ENCODE measurements at regions not wholly inside any gene's neighbourhood (a gene's known extent, or its start where the extent isn't known, plus 50 kb on each side); places are given as distances from the start of the nearest gene placed in this dataset.

DNA sequence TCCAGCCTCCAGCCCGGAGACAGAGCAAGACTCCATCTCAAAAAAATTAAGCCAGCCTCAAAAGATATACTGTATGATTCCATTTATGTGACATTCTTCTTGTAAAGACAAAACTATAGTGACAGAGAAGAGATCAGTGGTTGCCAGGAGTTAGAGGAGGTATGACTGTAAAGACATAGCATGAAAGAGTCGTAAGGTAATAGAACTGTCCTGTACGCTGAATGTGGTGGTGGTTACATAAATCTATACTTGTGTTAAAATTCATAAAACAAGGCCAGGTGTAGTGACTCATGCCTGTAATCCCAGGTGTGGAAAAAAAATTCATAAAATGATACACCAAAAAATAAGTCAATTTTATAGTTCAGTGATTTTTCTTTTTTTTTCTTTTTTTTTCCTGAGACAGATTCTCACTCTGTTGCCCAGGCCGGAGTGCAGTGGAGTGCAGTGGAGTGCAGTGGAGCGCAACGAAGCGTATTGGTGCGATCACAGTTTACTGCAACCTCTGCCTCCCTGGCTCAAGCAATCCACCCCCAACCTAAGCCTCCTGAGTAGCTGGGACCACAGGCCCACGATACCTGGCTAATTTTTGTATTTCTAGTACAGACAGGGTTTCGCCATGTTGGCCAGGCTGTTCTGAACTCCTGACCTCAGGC lies 84.9 kb upstream of the CXADR start:
- Histone ChIP-seq H4K8ac (ENCODE audit: low read depth, low read length) (no peak overlapping the region), H2AFZ (ENCODE audit: insufficient read depth, low read length, poor library complexity) (no peak overlapping the region), H3K79me1 (ENCODE audit: low read length) (no peaks in the 10 kb centered on the region), H3K9ac (ENCODE audit: low read length) (no peak overlapping the region), H3K27me3 (ENCODE audit: insufficient read depth, low read length) (no peaks in the 10 kb centered on the region), H3K4ac (ENCODE audit: low read depth, low read length) (no peak overlapping the region), H3K79me2 (ENCODE audit: control insufficient read depth, insufficient read depth, low read length, poor library complexity) (no peaks in the 10 kb centered on the region), H3K18ac (ENCODE audit: low read length) (no peak overlapping the region), H3K36me3 (ENCODE audit: control insufficient read depth in 1 of 2, insufficient read depth in 2 of 2, low read length in 2 of 2) (no peaks in the 10 kb centered on the region), H2BK120ac (ENCODE audit: insufficient read depth, low read length, poor library complexity) (no peak overlapping the region), H3K4me2 (ENCODE audit: low read length) (no peak overlapping the region), H3K14ac (ENCODE audit: low read length) (no peak overlapping the region), H3K23ac (ENCODE audit: low read length) (no peak overlapping the region), H2BK5ac (ENCODE audit: low read depth, low read length, poor library complexity) (no peak overlapping the region), H2BK12ac (ENCODE audit: low read length) (no peak overlapping the region), H3K27ac (ENCODE audit: low read depth, low read length) (no peak overlapping the region), H4K91ac (ENCODE audit: low read depth, low read length) (no peak overlapping the region), H3K4me3 (ENCODE audit: low read depth, low read length) (no peak overlapping the region), H3K9me3 (ENCODE audit: insufficient read depth, low read depth, low read length) (peaks cover 3% of the 10 kb centered on the region), H2AK5ac (ENCODE audit: low read length) (no peak overlapping the region), H3K4me1 (ENCODE audit: control insufficient read depth in 1 of 2, insufficient read depth in 2 of 2, low read length in 2 of 2) (no peaks in the 10 kb centered on the region), H4K12ac (ENCODE audit: low read depth, low read length) (no peak overlapping the region)
- no CpG with 5 or more reads among the region's 10 CpGs for WGBS (ENCODE audit: extremely low coverage, insufficient coverage, insufficient read length)
- no peak for DNase-seq

DNA sequence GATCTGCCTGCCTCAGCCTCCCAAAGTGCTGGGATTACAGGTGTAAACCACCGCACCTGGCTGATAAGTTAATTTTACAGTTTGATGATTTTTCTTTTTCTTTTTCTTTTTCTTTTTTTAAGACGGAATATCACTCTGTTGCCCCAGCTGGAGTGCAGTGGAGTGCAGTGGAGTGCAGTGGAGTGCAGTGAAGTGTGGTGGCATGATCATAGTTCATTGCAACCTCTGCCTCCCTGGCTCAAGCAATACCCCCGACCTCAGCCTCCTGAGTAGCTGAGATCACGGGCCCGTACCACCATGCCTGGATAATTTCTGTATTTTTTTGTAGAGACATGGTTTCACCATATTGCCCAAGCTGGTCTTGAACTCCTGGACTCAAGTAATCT lies 84.4 kb upstream of the CXADR start:
- Histone ChIP-seq H3K4ac (ENCODE audit: low read depth, low read length) (no peak overlapping the region), H2AK5ac (ENCODE audit: low read length) (no peak overlapping the region), H3K9ac (ENCODE audit: low read length) (no peak overlapping the region), H3K27me3 (ENCODE audit: insufficient read depth, low read length) (no peaks in the 10 kb centered on the region), H2BK5ac (ENCODE audit: low read depth, low read length, poor library complexity) (no peak overlapping the region), H3K9me3 (ENCODE audit: insufficient read depth, low read depth, low read length) (peaks cover 3% of the 10 kb centered on the region), H3K36me3 (ENCODE audit: control insufficient read depth in 1 of 2, insufficient read depth in 2 of 2, low read length in 2 of 2) (no peaks in the 10 kb centered on the region), H3K23ac (ENCODE audit: low read length) (no peak overlapping the region), H3K18ac (ENCODE audit: low read length) (no peak overlapping the region), H3K4me2 (ENCODE audit: low read length) (no peak overlapping the region), H3K4me1 (ENCODE audit: control insufficient read depth in 1 of 2, insufficient read depth in 2 of 2, low read length in 2 of 2) (no peaks in the 10 kb centered on the region), H2BK12ac (ENCODE audit: low read length) (no peak overlapping the region), H4K8ac (ENCODE audit: low read depth, low read length) (no peak overlapping the region), H4K91ac (ENCODE audit: low read depth, low read length) (no peak overlapping the region), H4K12ac (ENCODE audit: low read depth, low read length) (no peak overlapping the region), H3K79me2 (ENCODE audit: control insufficient read depth, insufficient read depth, low read length, poor library complexity) (no peaks in the 10 kb centered on the region), H2BK120ac (ENCODE audit: insufficient read depth, low read length, poor library complexity) (no peak overlapping the region), H3K14ac (ENCODE audit: low read length) (no peak overlapping the region), H2AFZ (ENCODE audit: insufficient read depth, low read length, poor library complexity) (no peak overlapping the region), H3K79me1 (ENCODE audit: low read length) (no peaks in the 10 kb centered on the region), H3K27ac (ENCODE audit: low read depth, low read length) (no peak overlapping the region), H3K4me3 (ENCODE audit: low read depth, low read length) (no peak overlapping the region)
- WGBS (ENCODE audit: extremely low coverage, insufficient coverage, insufficient read length): no CpG with 5 or more reads among the region's 5 CpGs
- DNase-seq: no peak

GRCh38 chr21:17428980-17429379 lies 83.9 kb upstream of the CXADR start:
- H2BK120ac ChIP-seq (ENCODE audit: insufficient read depth, low read length, poor library complexity): no peak overlapping the region
- DNase-seq: no peak
- H3K4ac ChIP-seq (ENCODE audit: low read depth, low read length): no peak overlapping the region
- no peak overlapping the region for H3K23ac ChIP-seq (ENCODE audit: low read length)
- H3K4me1 ChIP-seq (ENCODE audit: control insufficient read depth in 1 of 2, insufficient read depth in 2 of 2, low read length in 2 of 2): no peaks in the 10 kb centered on the region
- H4K8ac ChIP-seq (ENCODE audit: low read depth, low read length): no peak overlapping the region
- H3K18ac ChIP-seq (ENCODE audit: low read length): no peak overlapping the region
- H3K9me3 ChIP-seq (ENCODE audit: insufficient read depth, low read depth, low read length): peaks cover 3% of the 10 kb centered on the region
- no peak overlapping the region for H2BK12ac ChIP-seq (ENCODE audit: low read length)
- no peak overlapping the region for H3K27ac ChIP-seq (ENCODE audit: low read depth, low read length)
- no peaks in the 10 kb centered on the region for H3K27me3 ChIP-seq (ENCODE audit: insufficient read depth, low read length)
- H4K12ac ChIP-seq (ENCODE audit: low read depth, low read length): no peak overlapping the region
- no peak overlapping the region for H3K4me2 ChIP-seq (ENCODE audit: low read length)
- H3K4me3 ChIP-seq (ENCODE audit: low read depth, low read length): no peak overlapping the region
- WGBS (ENCODE audit: extremely low coverage, insufficient coverage, insufficient read length): no CpG with 5 or more reads among the region's 5 CpGs
- no peak overlapping the region for H4K91ac ChIP-seq (ENCODE audit: low read depth, low read length)
- H3K79me1 ChIP-seq (ENCODE audit: low read length): no peaks in the 10 kb centered on the region
- no peak overlapping the region for H3K9ac ChIP-seq (ENCODE audit: low read length)
- H2BK5ac ChIP-seq (ENCODE audit: low read depth, low read length, poor library complexity): no peak overlapping the region
- H3K14ac ChIP-seq (ENCODE audit: low read length): no peak overlapping the region
- no peak overlapping the region for H2AFZ ChIP-seq (ENCODE audit: insufficient read depth, low read length, poor library complexity)
- H3K79me2 ChIP-seq (ENCODE audit: control insufficient read depth, insufficient read depth, low read length, poor library complexity): no peaks in the 10 kb centered on the region
- H3K36me3 ChIP-seq (ENCODE audit: control insufficient read depth in 1 of 2, insufficient read depth in 2 of 2, low read length in 2 of 2): no peaks in the 10 kb centered on the region
- no peak overlapping the region for H2AK5ac ChIP-seq (ENCODE audit: low read length)

DNA sequence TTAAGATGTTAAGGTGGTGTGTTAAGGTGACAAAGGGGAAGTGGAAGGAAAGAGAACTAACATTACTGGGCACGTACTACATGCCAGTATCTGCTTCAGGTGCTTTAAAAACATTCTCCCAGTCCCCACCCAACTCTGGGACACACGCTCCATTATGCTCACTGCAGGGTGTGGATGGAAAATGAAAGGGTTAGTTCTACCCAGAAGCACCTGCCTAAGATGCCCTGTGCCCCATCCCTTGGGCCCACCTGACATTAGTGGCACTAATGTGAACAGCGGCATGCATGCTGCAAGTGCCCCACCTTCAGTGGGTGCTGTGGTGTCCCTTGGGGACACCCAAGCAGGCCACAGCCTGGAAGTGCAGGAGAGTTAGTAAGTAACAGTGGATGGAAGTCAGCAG lies 82.9 kb upstream of the CXADR start:
- no CpG with 5 or more reads among the region's 3 CpGs for WGBS (ENCODE audit: extremely low coverage, insufficient coverage, insufficient read length)
- no peaks in the 10 kb centered on the region for H3K79me2 ChIP-seq (ENCODE audit: control insufficient read depth, insufficient read depth, low read length, poor library complexity)
- no peak overlapping the region for H2BK120ac ChIP-seq (ENCODE audit: insufficient read depth, low read length, poor library complexity)
- H3K14ac ChIP-seq (ENCODE audit: low read length): no peak overlapping the region
- no peak overlapping the region for H3K4me3 ChIP-seq (ENCODE audit: low read depth, low read length)
- H3K4me1 ChIP-seq (ENCODE audit: control insufficient read depth in 1 of 2, insufficient read depth in 2 of 2, low read length in 2 of 2): no peaks in the 10 kb centered on the region
- H3K9me3 ChIP-seq (ENCODE audit: insufficient read depth, low read depth, low read length): peaks cover 3% of the 10 kb centered on the region
- H3K18ac ChIP-seq (ENCODE audit: low read length): no peak overlapping the region
- H3K79me1 ChIP-seq (ENCODE audit: low read length): no peaks in the 10 kb centered on the region
- no peaks in the 10 kb centered on the region for H3K27me3 ChIP-seq (ENCODE audit: insufficient read depth, low read length)
- H3K4ac ChIP-seq (ENCODE audit: low read depth, low read length): no peak overlapping the region
- H4K8ac ChIP-seq (ENCODE audit: low read depth, low read length): no peak overlapping the region
- H4K91ac ChIP-seq (ENCODE audit: low read depth, low read length): no peak overlapping the region
- no peak overlapping the region for H2AFZ ChIP-seq (ENCODE audit: insufficient read depth, low read length, poor library complexity)
- no peak overlapping the region for H4K12ac ChIP-seq (ENCODE audit: low read depth, low read length)
- no peak overlapping the region for H2BK5ac ChIP-seq (ENCODE audit: low read depth, low read length, poor library complexity)
- no peak overlapping the region for H2BK12ac ChIP-seq (ENCODE audit: low read length)
- no peak overlapping the region for H3K4me2 ChIP-seq (ENCODE audit: low read length)
- no peaks in the 10 kb centered on the region for H3K36me3 ChIP-seq (ENCODE audit: control insufficient read depth in 1 of 2, insufficient read depth in 2 of 2, low read length in 2 of 2)
- DNase-seq: no peak
- H2AK5ac ChIP-seq (ENCODE audit: low read length): no peak overlapping the region
- H3K27ac ChIP-seq (ENCODE audit: low read depth, low read length): no peak overlapping the region
- no peak overlapping the region for H3K9ac ChIP-seq (ENCODE audit: low read length)
- H3K23ac ChIP-seq (ENCODE audit: low read length): peak overlapping the region; percentile 40
